ENCODE measurements at regions not wholly inside any gene's neighbourhood (a gene's known extent, or its start where the extent isn't known, plus 50 kb on each side); places are given as distances from the start of the nearest gene placed in this dataset.

DNA sequence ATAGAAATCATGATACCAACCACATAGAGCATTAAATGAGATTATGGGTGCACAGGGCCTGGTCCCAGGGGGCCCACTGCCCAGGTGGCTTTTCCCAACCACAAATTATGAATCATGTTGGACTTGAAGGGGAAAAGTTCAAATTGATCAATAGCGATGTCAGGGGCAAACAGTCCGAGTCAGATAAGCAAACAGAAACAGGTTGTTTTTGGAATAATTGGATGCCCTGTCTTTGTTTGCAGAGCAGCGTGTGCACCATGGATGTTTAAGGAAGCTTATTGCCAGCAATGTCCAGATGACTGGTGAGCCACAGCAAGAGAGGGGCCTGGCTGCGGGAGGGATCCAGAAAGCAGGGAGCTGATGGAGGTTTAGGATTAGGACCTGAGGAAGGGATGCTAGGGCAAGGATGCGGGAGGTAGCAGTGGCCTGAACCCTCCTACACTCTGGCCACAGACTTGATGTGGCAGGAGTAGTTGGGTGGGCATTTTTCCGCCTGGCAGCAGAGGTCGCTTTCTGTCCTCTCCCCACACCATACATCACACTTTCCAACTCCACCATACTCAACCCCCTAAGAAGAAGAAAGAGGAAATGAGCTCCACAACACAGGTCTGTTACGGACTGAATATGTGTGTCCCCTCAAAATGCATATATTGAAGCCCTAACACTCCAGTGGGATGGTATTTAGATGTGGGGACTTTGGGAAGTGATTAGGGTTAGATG, 266.4 kb upstream of the RPL38 start:
- DNase-seq, result no peak

DNA sequence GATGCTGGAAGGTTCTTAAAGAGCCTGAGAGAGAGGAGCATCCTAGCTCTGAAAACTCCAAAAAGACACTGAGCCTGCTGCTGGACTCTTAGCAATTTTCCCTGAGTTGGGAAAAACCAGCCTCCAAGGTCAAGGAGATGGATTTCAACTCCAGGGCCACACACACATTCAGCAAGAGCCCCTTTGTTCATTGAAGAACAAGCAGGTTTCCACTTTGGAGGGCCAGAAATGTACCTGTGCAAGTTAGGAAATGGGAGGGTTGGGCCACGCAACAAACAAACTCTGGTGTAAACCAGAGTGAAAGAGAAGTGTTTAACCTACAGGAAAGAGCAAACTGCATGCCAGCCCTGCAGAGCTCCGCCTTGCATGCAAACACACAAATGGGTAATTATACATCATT, 264.8 kb upstream of the RPL38 start:
- DNase-seq, result no peak

DNA sequence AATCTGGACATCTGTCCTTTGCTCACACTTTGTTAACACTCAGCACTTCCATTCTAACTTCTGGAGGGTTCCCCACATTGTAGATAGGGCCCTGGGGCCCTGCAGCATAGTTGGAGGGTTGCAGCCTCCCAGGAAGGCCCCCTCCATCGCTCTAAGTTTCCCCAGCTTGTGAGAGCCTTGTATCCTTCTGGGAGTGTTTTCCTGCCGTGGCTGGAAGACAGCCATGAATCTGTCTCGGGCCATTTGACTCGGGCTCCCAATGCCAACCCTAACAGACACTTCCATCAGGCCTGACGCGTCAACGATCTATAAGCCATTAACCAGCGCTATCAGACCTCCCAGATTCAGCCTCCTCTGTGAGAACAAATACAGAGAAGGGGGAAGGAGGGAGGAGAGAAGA, 263.7 kb upstream of the RPL38 start:
- no peak for DNase-seq

DNA sequence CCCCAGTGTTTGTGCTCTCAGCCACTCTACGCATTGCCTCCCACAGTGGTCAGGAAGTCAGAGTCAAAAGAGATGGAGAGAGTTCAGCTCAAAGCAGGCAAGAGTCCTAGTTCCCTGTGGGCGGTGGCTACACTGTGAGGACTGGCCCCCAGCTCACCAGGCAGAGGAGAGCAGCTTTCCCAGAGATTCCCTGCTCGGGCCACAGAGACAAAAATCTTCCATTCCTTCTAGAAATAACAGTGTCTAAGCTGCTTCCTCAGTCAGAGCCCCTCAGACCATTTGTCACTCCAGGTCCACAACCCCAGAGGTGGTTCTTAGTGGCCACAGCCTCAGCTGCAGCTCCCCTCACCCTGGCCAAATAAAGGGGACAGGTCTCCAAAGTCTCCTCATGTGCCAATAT, 263.0 kb upstream of the RPL38 start:
- no peak for DNase-seq

DNA sequence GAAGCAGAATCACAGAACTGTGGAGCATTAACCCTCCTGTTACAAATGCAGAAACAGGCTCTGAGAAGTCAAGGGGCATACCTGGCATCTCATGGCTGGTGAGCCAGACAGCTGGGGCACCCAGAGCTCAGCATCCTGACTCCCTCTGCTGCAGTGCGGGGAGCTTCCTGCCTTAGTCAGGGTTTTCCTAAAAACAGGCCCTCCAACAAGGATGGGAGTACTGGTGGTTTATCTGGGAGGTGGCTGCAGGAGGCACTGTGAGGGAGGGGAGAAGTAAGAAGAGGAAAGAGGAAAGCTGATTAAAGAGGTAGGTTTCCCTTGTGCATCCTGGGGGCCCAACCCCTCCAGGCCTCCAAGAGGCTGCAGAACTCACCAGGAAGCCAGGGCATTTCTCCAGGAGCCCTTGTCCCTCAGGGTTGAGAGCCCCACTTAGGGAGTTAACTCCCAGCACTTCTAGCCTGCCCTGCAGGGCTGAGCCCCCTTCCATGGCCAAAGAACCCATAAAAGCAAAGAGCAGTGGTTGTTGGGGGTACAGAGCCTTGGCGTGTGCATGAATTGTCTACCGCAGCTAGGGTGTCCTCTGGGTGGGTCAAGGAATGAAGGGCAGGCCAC, 261.5 kb upstream of the RPL38 start:
- DNase-seq, result no peak

DNA sequence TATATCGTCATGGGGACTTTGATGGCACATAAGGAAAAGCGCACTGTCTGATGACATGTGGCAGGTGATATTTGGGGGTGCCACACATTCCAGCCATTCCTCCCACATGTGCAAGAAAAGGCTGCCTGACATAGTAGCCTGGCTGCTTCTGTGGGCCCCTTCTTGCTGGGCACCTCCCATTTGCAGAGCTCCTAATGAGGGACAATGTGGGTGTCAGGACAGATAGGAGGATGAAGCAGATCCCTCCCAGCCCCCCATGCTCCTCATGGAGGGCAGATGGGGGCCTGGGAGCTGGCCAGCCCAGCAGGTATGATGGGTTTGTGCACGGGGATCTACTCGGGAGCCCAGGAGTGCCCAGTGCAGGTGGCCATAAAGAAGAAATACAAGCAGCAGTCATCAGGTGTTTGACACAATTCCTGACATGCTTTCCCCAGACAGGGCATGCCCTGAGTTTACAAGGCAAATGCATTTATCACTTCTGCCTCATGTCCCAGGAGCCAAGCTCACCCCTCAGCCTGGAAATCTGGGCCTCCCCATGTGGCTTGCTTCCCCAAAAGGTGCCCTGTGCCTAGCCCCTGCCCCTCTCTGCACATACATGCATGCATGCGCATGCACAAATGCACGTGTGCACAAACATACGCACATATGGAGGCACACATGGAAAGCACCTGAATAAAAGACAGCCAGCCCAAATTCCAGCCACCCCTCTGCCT, 260.6 kb upstream of the RPL38 start:
- DNase-seq, result no peak

DNA sequence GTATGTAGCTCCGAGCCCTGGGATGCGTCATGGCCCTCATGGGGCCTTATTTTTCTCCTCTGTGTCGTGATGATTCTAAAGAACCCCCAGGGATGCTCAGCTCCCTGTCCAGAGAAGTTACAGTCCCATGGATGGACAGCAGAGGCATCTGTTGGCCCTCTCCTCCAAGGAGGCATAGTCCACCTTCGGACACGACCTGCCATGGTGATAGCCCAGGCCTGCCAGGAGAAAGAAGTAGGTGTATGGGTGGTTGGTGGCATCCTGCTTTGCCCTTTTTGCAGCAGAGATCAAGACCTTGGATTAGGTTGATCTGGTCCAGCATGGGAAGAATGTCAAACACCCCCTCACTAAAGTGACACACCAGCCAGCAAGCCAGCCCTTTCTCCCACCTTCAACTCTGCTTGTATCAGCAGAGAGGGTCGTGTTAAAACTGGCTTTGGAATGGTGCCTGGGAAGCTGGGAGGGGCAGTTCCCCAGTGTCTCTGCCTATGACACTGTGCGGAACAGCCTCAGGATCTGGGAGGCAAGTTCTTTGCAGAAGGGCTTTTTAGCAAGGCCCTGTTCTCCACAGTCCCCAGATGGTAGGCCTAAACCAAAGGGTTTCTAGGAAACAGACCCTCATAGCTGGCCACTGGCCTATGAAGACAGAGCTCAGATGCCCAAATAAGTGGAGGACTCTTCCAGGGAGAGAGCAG, 259.9 kb upstream of the RPL38 start:
- DNase-seq, result no peak

DNA sequence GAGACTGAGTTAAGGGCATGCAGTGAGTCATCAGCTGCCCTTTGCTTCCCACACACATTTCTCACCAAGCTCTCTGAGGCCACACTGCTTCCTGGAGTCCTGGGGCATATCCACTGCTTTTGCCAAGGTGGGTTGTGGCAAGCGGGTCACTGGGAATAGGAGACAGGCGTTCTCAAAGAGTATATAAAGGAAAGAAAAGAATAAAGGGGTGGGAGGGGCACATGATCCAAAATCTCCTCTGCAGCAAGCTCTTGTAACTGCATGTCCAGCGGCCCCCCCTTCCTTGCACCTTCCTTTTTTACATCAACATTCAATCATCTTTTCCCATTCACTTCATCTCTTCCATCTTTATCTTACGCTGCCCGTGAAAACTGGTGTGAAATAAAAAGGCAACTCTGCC, 259.1 kb upstream of the RPL38 start:
- no peak for DNase-seq

DNA sequence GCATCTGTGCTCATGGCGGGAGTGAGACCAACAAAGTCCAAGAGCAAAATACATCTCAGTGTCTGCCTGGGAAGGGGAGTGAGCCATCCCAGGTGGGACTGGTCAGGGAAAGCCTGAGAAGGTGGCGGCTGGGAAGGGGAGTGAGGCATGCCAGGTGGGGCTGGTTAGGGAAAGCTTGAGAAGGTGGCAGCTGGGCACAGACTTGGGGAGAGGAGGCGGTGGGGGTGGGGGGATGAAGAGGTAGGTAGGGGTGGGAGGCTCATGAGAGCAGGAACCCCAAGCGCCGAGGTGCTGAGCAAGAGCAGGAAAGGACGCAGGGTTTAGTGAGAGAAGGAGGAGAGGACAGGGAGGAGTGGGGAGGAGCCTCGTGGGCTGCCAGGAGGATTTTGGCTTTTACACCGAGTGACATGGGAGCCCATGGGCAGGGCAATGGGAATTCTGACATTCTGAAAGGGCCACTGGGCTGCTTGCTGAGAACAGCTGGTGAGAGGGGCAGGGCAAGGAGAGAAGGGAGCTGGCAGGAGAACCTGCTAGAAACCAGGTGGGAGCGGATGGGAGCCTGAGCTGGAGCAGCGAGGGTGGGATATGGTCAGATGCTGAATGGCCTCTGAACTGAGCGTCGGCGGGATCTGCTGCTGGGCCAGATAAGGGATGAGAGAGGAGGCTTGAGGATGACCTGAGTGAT, 256.1 kb upstream of the RPL38 start:
- no peak for DNase-seq

DNA sequence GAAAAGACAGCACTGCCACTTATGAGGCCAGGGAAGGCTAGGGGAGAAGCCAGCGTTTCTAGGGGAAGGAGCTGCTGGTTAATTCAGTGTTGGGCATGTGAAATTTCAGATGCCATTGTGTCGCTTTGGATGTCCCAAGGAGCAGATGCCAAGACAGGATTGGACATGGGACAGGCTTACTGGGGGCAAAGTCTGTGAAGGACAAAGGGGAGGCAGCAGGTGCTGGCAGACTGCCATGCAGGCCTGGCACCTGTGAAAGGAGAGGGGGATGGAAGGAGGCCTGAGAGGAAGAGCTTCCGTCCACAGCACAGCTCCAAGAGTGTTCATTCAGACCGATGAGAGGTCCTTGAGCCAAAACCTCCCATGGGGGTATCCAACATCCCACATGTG, 255.5 kb upstream of the RPL38 start:
- DNase-seq, result no peak

DNA sequence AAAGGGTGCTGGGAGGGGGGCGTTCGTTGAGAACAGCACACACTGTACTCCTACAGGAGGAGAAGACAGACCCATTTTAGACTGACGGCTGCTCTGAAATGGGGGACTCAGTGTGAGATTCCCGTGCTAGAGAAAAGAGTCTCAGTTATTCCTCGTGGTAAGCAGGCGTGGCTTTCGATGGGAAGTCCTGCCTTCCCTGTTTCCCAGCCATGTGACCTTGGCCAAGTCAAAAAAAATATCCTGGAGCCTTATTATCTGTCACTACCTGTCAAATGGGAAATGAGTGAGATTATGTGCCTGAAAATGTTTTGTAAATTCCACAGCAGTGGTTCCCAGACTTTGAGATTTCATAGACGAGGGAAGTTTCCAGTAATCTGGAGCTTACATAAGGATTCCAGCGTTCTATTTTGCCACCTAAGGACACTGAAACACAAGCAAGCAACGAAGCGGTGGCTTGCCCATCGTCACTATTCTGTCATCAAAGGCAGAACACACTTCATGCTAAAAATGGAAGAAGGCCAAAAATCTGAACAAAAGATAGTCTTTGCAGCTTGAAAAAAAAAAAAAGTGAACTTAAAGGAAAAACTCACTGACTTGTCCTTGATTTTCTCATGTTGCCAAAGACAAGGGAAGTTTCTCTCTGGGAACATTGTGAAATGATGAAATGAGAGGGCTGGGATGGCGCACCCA, 253.4 kb upstream of the RPL38 start:
- DNase-seq, result no peak

DNA sequence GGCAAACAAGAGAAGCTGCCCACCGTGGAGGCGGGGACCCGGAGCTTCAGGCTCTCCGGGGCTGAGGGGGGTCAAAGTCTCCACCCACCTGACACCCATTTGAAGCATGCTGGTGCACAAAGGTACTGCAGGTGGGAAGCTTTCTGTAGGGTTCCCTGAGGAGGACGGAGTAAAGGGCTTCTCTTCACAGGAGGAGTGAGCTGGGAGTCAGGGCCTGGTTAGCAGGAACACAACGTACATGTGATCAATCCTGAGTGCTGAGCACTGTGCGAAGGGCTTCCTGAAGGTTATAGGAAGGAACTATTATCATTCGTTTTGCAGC, 252.9 kb upstream of the RPL38 start:
- DNase-seq, result no peak

DNA sequence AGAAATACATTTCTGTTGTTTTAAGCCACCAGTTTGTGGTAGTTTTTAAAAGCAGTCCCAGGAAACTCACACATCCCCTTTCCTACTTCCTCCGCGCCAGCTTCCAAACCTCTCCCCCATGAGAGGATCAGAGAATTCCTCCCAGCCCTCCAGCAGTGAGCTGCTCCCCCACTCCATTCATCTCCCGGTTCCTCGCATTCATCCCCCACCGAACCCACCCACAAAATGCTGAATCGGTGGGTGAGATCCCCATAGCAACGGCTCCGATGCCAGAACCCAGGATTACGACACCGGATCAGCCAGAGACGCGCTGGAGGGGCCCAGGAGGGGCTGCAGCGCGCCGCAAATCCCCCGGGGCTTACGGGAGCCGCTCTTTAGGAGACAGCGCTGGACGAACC, 251.4 kb upstream of the RPL38 start:
- no peak for DNase-seq

DNA sequence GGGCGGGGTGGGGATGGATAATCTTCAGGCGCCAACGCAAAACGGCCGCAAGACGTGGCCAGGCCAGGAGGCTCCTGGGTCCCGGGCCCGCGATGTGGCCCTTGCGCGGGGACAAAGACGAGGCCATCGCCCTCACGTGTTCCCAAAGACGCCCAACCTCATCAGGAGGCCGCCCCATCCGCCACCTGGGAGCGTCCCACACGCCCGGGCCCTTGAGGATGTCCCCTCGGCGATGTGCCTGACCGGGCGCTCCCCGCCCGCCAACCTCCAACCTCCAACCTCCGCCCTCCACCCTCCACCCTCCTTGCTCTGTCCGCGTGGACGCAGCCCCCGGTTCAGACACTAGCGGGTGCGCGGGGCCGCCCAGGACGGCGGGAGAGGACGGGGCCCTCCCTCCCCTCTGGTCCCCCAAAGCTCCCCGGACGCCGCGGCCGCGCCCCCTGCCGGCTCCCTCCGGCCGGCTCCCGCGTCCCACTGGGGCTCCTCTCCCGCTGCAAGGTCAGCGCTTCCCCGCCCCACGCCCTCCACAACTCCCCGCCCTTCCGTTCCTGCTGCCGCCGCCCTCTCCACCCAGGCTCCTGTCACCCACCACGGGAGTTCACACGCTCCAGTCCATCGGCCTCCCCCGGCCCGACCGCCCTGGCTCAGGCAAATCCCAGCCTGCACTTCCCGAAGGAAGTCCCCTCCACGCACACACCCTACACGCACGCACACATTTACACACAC, 250.8 kb upstream of the RPL38 start:
- peak; percentile 4 for DNase-seq

DNA sequence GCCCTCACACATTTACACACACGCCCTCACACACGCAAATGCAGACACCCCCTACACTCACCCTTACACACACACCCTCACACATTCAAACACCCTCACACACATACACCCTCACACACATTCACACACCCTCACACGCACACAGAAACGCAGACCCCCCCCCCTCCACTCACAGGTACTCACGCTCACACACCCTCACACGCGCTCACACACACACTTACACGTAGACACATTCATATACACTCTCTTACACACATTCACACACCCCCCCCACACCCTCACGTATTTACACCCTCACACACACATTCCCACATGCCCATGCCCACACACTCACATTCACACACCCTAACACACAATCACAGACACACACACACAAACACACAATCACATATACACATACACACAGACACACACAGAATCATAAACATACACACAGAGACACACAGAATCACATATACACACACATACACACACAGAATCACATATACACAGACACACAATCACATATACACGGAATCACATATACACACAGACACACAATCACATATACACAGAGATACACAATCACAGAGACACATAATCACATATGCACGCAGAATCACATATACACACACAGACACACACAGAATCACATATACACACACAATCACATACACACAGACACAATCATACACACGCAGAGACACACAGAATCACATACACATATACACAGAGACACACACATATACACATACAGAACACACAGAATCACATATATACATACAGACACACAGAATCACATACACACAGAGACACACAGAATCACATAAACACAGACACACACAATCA, 250.1 kb upstream of the RPL38 start:
- DNase-seq, result no peak

DNA sequence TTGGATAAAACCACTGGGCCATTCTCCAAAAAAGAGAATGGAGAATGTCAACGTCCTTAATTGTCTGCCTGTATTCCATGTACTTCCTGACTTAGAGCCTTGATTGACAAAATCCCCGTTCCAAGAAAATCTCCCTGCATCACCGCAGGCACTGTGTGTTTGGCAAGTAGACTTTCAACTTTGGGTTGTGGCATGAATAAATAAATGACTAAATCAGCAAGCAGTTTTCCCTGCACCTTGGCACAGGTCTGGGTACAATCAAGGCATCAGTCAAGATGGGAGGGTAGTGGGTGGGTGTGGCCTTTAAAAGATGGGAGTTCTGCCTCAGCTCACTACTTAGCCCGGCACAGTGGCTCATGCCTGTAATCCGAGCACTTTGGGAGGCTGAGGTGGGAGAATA, 248.5 kb upstream of the RPL38 start:
- DNase-seq, result no peak

DNA sequence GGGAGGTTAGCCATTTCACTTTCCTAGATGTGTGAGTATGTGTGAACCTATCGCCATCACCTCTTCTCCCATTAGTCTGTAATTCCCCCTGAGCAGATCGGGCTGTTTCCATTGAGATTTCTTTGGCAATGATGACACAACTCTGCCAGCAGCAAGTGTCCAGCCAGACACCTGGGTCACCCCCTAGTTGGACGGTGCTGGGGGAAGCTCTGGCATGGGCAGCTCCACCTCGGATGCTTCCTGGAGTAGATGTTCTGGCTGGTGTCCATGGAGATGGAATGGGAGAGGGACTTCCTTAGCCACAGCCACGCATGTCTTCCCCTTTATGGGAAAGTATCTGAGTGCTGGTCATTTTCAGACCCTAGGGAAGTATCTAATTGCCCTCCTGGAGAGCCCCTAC, 247.9 kb upstream of the RPL38 start:
- DNase-seq, result no peak

DNA sequence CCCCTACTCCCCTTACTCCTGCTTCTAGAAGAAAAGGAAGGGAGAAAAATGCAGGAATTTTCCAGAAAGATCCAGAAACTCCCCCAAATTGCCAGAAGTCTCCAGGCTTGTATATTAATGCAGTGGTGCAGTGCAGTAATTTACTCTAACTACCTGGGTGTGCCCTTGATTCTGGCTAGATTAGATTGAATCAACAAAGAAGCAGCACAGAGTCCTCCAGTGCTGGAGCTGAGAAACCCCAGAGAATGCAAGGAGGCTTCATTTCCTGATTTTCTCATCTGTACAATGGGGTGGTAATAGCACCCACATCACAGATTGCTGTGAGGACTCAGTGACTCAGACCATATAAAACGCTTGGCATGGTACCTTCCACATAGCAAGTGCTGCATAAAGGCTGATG, 247.3 kb upstream of the RPL38 start:
- DNase-seq, result no peak

DNA sequence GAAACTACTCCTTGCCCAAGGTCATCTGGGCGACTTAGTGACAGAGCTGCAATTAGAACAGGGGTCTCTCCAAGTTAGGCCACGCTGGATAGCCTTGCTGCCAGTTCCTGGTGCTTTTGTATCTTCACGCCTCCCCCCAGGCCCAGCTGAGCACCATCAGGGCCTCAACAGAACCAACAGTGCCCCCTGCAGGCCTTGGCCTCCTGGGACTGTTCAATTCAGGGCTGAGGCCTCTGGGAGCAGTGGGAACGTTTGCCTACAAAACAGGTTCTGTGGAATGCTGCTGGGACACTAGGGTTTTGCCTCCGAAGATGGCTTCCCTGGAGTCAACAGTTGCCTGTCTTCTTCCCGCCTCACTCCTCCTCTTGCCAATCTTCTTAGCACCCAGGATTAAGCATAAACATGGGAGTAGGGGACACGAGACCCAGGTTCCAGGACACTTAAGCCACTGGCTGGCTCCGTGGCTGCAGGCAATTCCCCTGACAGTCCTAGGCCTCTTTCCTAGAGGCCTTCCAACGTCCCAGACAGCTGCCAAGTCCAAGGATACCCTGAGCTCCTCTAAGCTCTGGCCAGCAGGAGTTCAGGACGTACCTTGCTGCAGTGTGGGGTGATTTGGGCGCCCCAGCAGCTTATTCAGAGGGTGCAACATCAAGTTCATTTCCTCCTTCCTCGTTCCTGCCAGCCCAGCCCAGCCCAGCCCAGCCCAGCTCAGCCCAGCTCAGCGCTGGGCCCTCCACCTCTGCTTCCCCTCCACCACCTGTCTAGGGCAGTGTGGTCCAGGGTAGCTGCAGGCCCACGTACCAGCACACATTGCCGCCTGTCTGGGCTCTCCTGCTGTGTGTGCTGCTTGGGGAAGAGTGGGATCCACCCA, 246.6 kb upstream of the RPL38 start:
- peak; percentile 46 for DNase-seq

DNA sequence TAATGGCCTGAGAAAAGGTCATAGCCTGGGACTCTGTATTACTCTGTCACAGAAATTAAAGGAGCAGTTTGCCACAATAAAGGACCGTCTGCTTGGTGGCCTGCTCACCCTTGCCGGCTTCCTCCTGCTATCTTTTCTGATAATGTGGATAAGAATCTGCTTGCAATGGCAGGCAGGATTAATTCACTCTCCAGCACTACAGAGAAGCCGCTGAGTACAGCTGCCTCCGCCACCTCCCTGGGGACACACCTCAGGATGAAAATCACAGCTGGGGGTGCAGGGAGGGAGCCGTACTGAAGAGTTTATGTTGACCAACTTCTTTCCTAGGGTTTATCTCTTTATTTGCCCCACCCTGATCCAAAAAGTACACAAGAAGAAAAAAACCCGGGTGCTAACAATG, 245.9 kb upstream of the RPL38 start:
- no peak for DNase-seq
